Right cardiac atrium (tissue), 5 donors: ENCODE measurements at regions not wholly inside any gene's neighbourhood (a gene's known extent, or its start where the extent isn't known, plus 50 kb on each side); places are given as distances from the start of the nearest gene placed in this dataset.
"Not testable (repeated sequence)": the region's sequence is repeated elsewhere in the genome, so short reads cannot be mapped to it uniquely, and the experiment has no call there.

Experiments
- ATAC-seq, 2 donors: fragments of 200-7000 bp; cut with Tn5 transposase; one replicate each; pipeline versions ENCODE4 v1.8.0 to v1.9.1; 2020; ENCODE audit warnings: moderate library complexity in 2 of 2, mild to moderate bottlenecking in 1 of 2
- DNase-seq, 3 donors: peaks; one replicate each; pipeline ENCODE4 v3.0.0-alpha.2; 2020
- H3K27ac ChIP-seq: one replicate; pipeline ENCODE4 v1.5.1; 2013; ENCODE audit warnings: mild to moderate bottlenecking, low read length, control low read depth, moderate library complexity
- H3K27me3 ChIP-seq: one replicate; pipeline ENCODE4 v1.6.1; 2013; ENCODE audit not compliant: control insufficient read depth, insufficient read depth
- H3K4me1 ChIP-seq: one replicate; pipeline ENCODE4 v1.6.1; 2013; ENCODE audit warnings: low read length; ENCODE audit not compliant: control insufficient read depth, insufficient read depth
- H3K4me3 ChIP-seq: one replicate; pipeline ENCODE4 v1.5.1; 2013; ENCODE audit warnings: low read length, control low read depth
- H3K9me3 ChIP-seq: one replicate; pipeline ENCODE4 v1.6.1; 2013; ENCODE audit warnings: low read length; ENCODE audit not compliant: control insufficient read depth
- WGBS: extraction: QIAGEN DNeasy Blood & Tissue Kit; methylation state at CpG from one replicate; pipeline ENCODE4 v1.1.7; 2013; 5-methylcytosine and 5-hydroxymethylcytosine counted together
- intact Hi-C, 4 donors: fragments of 100-400 bp; cut with DNase I; formaldehyde crosslinking; loops; one replicate each; pipeline versions ENCODE4 v1.11.0 to v1.14.0; 2022 to 2023
- donor health status: healthy with polysubstance abuse.
- donor health status: DM: no; HTN: yes; CAD: no.
- donor health status: DM: no; HTN: no; CAD: no.
- donor health status: DM: no; HTN: yes; CAD: no; lungs with severe emphysema.
- donor health status: DM: yes; HTN: yes; CAD: no.

- no peaks in the 10 kb centered on the region for H3K9me3 ChIP-seq
- no peak overlapping the region for H3K4me3 ChIP-seq
- no peaks in the 10 kb centered on the region for H3K4me1 ChIP-seq
- intact Hi-C loops, result no loop called here
- 84% methylated on average over 3 of the region's 3 CpGs for WGBS
- no peaks in the 10 kb centered on the region for H3K27me3 ChIP-seq
- no peak for ATAC-seq
- H3K27ac ChIP-seq, result no peak overlapping the region
- DNase-seq, result no peak
These were observed 146.4 kb upstream of the DCAF8L1 start for GRCh38 chrX:28127662-28128061.

DNA sequence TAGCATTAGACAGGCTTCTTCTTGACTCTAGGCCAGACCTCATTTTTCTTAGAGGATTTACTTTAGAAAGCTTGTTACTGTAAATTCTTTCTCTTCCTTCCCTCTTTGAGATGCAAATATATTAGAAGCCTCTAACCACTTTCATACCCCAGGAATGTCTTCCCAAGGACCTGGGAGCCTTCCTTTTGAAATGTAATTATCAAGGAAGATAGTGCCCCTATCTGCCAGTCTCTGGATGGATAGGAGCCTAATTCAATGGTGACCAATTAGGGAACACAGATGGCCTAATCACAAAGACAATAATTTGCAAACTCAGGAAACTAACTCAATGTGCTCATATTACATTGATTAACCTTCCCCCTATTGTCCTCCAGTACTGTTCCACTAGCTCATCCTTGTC, 145.6 kb upstream of the DCAF8L1 start:
- ATAC-seq (no peak), DNase-seq (no peak)
- Histone ChIP-seq H3K4me1 (no peaks in the 10 kb centered on the region), H3K4me3 (no peak overlapping the region), H3K9me3 (no peaks in the 10 kb centered on the region), H3K27ac (no peak overlapping the region), H3K27me3 (no peaks in the 10 kb centered on the region)
- intact Hi-C loops, result no loop called here

DNA sequence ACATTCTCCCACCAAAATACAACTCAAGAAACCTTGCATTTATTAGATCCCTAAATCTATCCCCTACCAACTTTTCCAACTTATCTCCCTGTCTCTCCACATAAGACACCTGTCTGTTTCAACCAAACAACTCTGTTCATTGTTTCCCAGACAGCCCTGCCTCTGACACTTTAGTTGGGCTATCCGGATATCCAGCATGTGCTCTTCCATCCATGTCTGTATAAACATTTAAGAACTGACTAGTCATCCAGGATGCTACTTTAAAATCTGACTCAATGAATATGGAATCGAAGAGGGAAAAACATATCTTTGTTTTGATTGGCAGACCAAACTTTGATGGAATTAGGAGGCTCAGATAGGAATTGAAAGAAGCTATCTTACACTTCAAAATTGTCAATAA, 143.2 kb upstream of the DCAF8L1 start:
- H3K4me1 ChIP-seq, result no peaks in the 10 kb centered on the region
- no peak for ATAC-seq
- intact Hi-C loops, result no loop called here

DNA sequence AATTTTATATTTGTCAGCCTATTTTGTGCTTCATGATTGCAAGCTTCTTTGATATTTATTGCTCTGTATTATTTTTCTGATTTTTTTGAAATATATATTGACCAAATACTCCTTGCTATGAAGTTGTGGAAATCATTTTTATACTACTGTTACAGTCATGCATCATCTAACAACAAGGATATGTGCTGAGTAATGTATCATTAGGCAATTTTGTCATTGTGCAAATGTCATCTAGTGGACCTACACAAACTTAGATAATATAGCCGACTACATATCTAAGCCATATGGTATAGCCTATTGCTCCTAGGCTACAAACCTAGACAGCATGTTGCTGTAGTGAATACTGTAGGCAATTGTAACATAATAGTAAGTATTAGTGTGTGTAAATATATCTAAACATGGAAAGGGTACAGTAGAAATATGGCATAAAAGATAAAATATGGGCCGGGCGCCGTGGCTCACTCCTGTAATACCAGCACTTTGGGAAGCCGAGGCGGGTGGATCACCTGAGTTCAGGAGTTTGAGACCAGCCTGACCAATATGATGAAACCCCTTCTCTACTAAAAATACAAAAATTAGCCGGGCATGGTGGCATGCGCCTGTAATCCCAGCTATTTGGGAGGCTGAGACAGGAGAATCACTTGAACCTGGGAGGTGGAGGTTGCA, 139.5 kb upstream of the DCAF8L1 start:
- H3K27me3 ChIP-seq, H3K27ac ChIP-seq, ATAC-seq, H3K4me3 ChIP-seq, H3K9me3 ChIP-seq, H3K4me1 ChIP-seq, DNase-seq, intact Hi-C loops: not testable (repeated sequence)
- 96% methylated on average over 8 of the region's 8 CpGs for WGBS

More for the DNA sequence above, 143.2 kb upstream of the DCAF8L1 start:
- Histone ChIP-seq H3K27ac (no peak overlapping the region), H3K4me3 (no peak overlapping the region), H3K9me3 (no peaks in the 10 kb centered on the region), H3K27me3 (no peaks in the 10 kb centered on the region)
- whole genome bisulfite sequencing, result 64% methylated on average over 2 of the region's 2 CpGs
- no peak for DNase-seq

GRCh38 chrX:28120072-28120471, 138.8 kb upstream of the DCAF8L1 start:
- DNase-seq (no peak), ATAC-seq (no peak)
- no peaks in the 10 kb centered on the region for H3K9me3 ChIP-seq

DNA sequence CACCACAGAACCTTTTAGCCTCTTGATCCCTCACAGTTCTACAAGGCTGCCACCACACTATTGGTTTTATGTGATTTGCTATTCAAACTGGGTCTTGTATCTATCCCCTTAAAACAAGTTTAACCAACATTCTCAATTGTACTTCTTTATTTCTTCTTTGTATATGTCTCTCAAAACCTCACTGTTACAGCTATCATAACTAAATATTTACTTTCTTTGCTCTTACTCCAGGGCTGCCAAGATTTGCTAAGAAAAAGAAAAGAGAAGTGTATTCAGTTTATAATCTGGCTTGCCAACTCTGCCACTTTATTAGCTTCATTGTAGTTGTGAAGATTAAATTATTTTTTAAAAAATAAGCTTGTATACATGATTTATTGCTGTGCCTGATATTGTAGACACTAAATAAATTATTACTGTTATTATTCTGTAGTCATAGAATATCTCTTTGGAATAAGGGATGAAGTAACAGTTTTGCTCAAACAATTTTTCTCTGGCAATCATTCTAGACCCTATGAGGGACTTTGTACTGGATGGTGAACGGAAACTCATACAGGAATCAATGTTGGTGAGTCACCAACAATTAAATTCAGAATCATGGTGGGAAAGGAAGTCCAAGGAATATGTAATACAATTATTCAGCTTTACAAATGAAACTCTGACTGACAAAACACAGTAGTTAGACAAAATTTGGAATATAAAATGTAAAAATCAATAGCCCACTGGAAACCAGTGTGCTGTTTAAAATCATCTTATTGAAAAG, 127.1 kb upstream of the DCAF8L1 start:
- Histone ChIP-seq H3K4me3 (no peak overlapping the region), H3K27me3 (no peaks in the 10 kb centered on the region), H3K9me3 (no peaks in the 10 kb centered on the region), H3K4me1 (no peaks in the 10 kb centered on the region), H3K27ac (no peak overlapping the region)
- ATAC-seq, result no peak
- intact Hi-C loops, result no loop called here
- DNase-seq, result no peak
- WGBS, result 34% methylated on average over 1 of the region's 1 CpG

More at GRCh38 chrX:28120072-28120471, 138.8 kb upstream of the DCAF8L1 start:
- Histone ChIP-seq H3K27ac (no peak overlapping the region), H3K27me3 (no peaks in the 10 kb centered on the region), H3K4me1 (no peaks in the 10 kb centered on the region), H3K4me3 (no peak overlapping the region)
- intact Hi-C loops, result no loop called here
- 82% methylated on average over 4 of the region's 4 CpGs for WGBS

DNA sequence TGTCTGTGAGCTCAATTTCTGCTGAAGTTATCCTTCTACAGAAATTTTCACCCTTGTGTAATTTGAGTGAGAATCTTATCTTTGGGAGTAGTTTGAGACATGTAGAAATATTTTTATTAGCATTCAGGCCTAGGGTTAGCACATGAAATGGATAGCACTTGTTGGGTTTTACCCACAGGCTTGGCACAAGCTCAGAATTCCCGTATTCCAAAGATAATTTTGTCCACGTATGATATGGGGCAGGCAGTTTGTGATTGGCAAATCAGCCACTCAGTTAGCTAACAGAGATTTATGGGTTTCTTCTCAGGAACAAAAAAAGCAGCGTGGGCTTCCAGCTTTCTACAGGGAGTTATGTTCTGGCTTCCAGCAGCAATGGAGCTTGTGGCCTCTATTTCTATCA, 117.9 kb upstream of the DCAF8L1 start:
- intact Hi-C loops, result no loop called here
- Histone ChIP-seq H3K27me3 (no peaks in the 10 kb centered on the region), H3K27ac (no peak overlapping the region), H3K4me3 (no peak overlapping the region), H3K4me1 (no peaks in the 10 kb centered on the region), H3K9me3 (no peaks in the 10 kb centered on the region)
- DNase-seq (no peak), ATAC-seq (no peak)
- 26% methylated on average over 3 of the region's 3 CpGs for WGBS

GRCh38 chrX:28085653-28086052, 104.4 kb upstream of the DCAF8L1 start:
- 81% methylated on average over 2 of the region's 2 CpGs for WGBS
- no peak for DNase-seq
- H3K4me1 ChIP-seq, result no peaks in the 10 kb centered on the region
- no peaks in the 10 kb centered on the region for H3K9me3 ChIP-seq
- ATAC-seq, result no peak
- no peaks in the 10 kb centered on the region for H3K27me3 ChIP-seq
- no peak overlapping the region for H3K4me3 ChIP-seq
- intact Hi-C loops, result no loop called here
- no peak overlapping the region for H3K27ac ChIP-seq

- intact Hi-C loops, result no loop called here
- ATAC-seq, result no peak
- H3K27ac ChIP-seq, result no peak overlapping the region
- H3K4me1 ChIP-seq, result no peaks in the 10 kb centered on the region
- H3K27me3 ChIP-seq, result no peaks in the 10 kb centered on the region
- no peak overlapping the region for H3K4me3 ChIP-seq
- no peaks in the 10 kb centered on the region for H3K9me3 ChIP-seq
- WGBS, result 22% methylated on average over 2 of the region's 2 CpGs
- no peak for DNase-seq
These were observed 77.7 kb upstream of the DCAF8L1 start for GRCh38 chrX:28058901-28059300.

DNA sequence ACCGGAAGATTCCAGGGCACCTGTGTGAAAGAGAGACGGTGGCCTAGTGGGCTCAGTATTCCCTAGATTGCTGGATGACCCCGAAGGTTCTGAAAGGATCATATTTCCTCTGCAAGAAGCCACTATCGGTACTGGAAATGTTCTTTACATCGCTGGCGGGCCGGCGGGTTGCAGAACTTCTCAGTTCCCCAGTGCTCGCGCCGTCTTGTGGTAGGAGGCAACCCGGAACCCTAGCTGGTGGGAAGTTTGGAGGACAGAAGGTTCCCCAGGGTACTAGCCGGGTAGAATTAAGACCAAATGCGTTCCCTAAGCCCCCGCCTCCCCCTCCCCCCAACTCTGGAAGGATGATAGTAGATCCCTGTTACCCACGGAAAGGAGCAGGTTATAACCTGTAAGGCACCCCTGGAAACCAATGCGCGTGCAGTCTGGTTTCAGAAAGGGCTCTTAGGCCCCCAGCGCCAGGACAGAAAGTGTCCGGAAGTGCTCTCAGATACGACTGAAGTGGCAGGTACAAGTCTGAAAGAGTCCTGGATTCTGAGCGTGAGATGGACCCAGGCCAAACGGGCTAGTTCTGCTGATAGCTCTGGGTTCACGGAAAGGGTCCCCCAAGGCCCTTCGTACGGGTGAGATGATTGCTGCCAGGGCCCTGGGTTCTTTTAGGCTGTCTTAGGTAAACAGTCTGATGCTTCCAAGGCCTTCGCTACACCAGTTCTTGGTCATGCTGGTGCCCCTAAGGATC, 61.7 kb upstream of the DCAF8L1 start:
- ATAC-seq (no peak), DNase-seq (no peak)
- H3K9me3 ChIP-seq, result no peaks in the 10 kb centered on the region
- H3K4me1 ChIP-seq, result no peaks in the 10 kb centered on the region
- intact Hi-C loops, result no loop called here
- H3K4me3 ChIP-seq, result no peak overlapping the region
- WGBS, result 95% methylated on average over 27 of the region's 27 CpGs
- H3K27me3 ChIP-seq, result no peaks in the 10 kb centered on the region
- no peak overlapping the region for H3K27ac ChIP-seq

DNA sequence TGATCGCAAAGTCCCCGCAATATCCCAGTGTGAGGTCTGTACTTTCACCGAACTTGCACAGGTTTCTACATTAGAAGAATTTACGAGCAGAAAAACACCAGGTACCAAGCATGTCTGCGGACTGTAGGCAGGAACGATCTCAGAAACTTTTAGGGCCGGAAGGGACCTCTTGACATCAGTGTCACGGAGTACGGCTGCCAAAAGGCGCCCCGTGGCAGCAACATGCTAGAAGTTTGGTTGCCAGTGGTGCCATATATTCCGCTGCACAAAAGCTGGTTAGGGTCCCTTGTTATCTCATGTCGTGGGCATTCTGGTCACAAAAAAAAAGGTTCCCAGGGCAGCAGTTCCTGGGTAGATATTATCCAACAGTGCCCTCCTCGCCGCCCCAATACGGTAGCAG, 61.0 kb upstream of the DCAF8L1 start:
- ATAC-seq (no peak), DNase-seq (no peak)
- H3K27ac ChIP-seq, result no peak overlapping the region
- no peaks in the 10 kb centered on the region for H3K27me3 ChIP-seq
- H3K4me1 ChIP-seq, result no peaks in the 10 kb centered on the region
- WGBS, result 93% methylated on average over 16 of the region's 16 CpGs
- H3K9me3 ChIP-seq, result no peaks in the 10 kb centered on the region
- no peak overlapping the region for H3K4me3 ChIP-seq
- intact Hi-C loops, result no loop called here
